ENCODE measurements at regions not wholly inside any gene's neighbourhood (a gene's known extent, or its start where the extent isn't known, plus 50 kb on each side); places are given as distances from the start of the nearest gene placed in this dataset.

DNA sequence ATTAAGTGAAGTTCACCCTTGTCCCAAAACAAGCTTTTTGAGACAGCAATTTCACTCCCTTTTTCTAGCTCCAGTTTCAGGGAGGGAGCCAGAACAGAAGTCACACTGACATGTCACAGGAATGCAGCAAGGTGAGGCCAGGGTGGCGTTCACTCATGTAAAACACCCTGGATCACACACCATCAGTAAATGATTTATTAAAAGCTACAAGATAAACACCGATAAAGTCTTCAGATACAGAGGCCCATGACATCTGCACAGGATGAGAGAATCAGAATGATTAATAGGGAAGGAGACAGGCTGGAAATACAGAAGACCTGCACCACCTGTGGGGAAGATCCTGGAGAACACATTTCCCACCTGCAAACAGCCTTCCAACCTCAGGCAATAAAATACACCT, 77.5 kb upstream of the DYNLRB2 start:
- no peak overlapping the region for H3K27ac ChIP-seq
- no peak for TF ChIP-seq ZFX (IDR thresholded peaks at IDR 0.05)
- TF ChIP-seq CTCF (conservative IDR thresholded peaks at IDR 0.05) = no peak

GRCh38 chr16:80462917-80463316, 77.9 kb upstream of the DYNLRB2 start:
- TF ChIP-seq ZFX (IDR thresholded peaks at IDR 0.05) = no peak
- no peak for TF ChIP-seq CTCF (conservative IDR thresholded peaks at IDR 0.05)
- H3K27ac ChIP-seq = no peak overlapping the region

DNA sequence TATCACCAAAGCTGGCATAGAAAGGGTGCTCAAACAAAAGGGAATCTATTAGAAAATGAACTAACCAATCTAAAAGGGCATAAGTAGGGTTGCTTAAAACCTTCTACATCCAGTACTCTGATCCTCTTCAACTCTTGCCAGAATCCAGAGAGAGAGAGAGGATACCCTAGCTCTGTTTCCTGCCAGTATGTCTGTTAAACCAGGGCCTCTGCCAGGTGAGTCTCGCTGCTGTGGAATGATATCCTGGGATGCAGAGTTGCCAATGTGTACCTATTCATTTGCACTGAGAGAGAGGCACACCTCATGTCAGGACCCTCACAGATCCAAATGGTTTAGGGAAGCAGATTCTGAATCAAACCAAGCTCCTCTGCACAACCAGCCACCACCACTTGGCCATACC, 79.8 kb upstream of the DYNLRB2 start:
- TF ChIP-seq CTCF (conservative IDR thresholded peaks at IDR 0.05) = no peak
- no peak for TF ChIP-seq ZFX (IDR thresholded peaks at IDR 0.05)

GRCh38 chr16:80459966-80460365, 80.8 kb upstream of the DYNLRB2 start:
- TF ChIP-seq CTCF (conservative IDR thresholded peaks at IDR 0.05) (no peak), ZFX (IDR thresholded peaks at IDR 0.05) (no peak)
- H3K27ac ChIP-seq = no peak overlapping the region

More for the DNA sequence above, 79.8 kb upstream of the DYNLRB2 start:
- H3K27ac ChIP-seq = no peak overlapping the region

DNA sequence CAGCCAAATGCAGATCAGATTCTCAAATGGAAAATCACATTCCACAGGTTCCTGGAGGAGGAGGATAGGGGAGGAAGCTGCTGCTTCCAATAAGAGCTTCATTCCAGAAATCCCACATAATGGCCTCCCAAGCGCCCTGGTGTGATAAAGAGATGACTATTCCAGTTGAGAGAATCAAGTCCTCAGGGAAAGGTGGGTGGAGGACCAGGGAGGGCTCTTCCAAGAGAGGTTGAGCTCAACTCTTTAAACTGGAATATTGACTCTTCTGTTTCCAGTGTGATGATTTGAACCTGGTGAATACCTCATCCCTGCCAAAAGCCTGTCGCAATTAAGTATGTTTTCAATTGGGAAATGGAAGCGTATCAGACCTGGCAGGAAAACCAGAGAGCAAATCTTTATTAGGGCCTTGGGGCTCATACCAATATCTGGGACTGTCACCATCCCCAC, 81.4 kb upstream of the DYNLRB2 start:
- no peak overlapping the region for H3K27ac ChIP-seq
- no peak for TF ChIP-seq CTCF (conservative IDR thresholded peaks at IDR 0.05)
- no peak for TF ChIP-seq ZFX (IDR thresholded peaks at IDR 0.05)

- H3K27ac ChIP-seq = no peak overlapping the region
- TF ChIP-seq ZFX (IDR thresholded peaks at IDR 0.05) = no peak
- TF ChIP-seq CTCF (conservative IDR thresholded peaks at IDR 0.05) = no peak
Measured at GRCh38 chr16:80457871-80458270, 82.9 kb upstream of the DYNLRB2 start.

DNA sequence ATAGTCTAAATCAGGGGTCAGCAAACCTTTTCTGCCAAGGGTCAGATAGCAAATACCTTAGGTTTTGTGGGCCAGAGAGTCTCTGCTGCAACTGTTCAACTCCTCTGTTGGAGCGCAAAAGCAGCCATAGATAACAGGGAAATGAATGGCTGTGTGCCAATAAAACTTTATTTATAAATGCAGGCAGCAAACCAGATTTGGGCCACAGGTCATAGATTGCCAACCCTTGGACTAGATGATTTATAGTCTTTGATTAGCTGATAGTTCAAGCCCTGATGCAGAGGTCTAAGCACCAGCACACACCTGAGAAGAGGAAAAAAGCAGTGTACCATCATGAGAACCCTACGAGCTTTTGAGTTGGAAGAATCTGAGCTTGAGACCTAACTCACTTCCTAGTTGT, 86.0 kb upstream of the DYNLRB2 start:
- H3K27ac ChIP-seq = no peak overlapping the region
- TF ChIP-seq ZFX (IDR thresholded peaks at IDR 0.05) (no peak), CTCF (conservative IDR thresholded peaks at IDR 0.05) (no peak)

All from C4-2B (cell line).